HG03045 (cell line): ENCODE measurements at regions not wholly inside any gene's neighbourhood (a gene's known extent, or its start where the extent isn't known, plus 50 kb on each side); places are given as distances from the start of the nearest gene placed in this dataset.
"Not testable (repeated sequence)": the region's sequence is repeated elsewhere in the genome, so short reads cannot be mapped to it uniquely, and the experiment has no call there.

Experiments used
- ATAC-seq: cut with Tn5 transposase; IDR thresholded peaks from one replicate; pipeline ENCODE4 v1.9.1; 2021; ENCODE audit warnings: mild to moderate bottlenecking, moderate library complexity; ENCODE audit not compliant: unreplicated experiment

DNA sequence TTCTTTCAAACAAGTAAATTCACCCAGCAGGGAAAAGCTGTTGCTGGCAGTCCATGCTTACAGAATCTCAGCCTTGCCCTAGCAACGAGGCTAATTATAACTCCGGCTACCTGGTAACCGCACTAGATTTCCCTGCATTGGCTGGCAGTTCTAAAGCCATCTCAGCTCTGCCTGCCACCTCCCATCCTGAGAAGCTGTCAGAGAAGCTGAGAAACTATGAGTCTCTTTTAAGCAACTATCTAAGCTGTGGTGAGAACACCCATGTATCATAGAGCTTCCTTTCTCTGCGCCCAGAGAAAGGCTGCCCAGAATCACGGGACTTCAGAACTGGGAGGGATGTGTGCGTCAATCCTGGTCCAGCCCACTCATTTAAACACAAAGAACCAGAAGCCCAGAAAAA, 113.9 kb upstream of the NBPF26 start:
- not testable (repeated sequence) for ATAC-seq

DNA sequence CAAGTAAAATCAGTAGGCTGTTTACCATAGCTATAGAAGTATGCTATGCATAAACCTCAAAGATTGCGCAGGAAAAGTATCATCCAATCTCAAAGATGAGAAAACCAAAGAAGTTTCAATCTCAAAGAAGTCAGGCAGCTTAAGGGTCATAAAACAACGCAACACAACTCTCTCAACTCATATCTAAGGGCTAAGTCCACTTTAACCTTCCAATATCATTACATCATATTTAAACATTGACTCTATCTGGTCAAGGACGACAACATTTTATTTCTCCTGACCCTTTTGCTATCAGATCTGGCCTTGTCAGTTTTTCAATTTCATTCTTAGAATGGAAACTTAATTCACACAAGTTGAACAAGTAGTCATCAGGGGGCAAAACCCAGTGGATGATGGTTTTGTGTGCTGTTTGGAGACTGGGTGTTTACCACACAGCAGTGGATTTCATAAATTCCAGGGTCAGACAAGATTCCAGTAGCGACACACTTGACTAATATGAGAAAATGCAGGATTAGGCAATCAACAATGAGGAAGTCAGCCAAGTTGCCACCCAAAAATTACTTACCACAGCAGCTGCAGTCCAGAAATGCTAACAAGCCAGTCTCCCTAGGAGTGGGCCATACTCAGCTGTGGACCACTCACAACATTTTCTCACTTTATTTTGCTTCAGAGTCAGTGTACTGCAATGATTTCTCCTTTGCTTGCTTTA, 108.7 kb upstream of the NBPF26 start:
- not testable (repeated sequence) for ATAC-seq

DNA sequence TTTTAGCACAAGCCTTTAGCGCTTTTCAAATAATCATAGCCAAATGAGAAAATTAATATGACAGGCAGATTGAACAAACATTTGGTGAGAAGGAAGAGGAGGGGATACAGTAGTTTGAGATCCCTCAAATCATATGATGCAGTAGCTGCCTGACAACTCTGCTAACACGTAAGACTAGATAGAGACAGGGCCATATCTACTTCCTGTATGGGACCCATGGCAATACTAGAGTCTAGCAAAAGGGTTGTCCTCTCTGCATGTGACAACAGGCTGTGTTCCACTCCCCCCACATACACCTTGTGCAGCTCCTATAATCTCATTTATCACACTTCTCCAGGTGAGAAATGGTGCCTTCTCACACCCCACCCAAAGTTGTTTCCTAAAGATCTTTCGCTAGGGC, 106.3 kb upstream of the NBPF26 start:
- not testable (repeated sequence) for ATAC-seq

DNA sequence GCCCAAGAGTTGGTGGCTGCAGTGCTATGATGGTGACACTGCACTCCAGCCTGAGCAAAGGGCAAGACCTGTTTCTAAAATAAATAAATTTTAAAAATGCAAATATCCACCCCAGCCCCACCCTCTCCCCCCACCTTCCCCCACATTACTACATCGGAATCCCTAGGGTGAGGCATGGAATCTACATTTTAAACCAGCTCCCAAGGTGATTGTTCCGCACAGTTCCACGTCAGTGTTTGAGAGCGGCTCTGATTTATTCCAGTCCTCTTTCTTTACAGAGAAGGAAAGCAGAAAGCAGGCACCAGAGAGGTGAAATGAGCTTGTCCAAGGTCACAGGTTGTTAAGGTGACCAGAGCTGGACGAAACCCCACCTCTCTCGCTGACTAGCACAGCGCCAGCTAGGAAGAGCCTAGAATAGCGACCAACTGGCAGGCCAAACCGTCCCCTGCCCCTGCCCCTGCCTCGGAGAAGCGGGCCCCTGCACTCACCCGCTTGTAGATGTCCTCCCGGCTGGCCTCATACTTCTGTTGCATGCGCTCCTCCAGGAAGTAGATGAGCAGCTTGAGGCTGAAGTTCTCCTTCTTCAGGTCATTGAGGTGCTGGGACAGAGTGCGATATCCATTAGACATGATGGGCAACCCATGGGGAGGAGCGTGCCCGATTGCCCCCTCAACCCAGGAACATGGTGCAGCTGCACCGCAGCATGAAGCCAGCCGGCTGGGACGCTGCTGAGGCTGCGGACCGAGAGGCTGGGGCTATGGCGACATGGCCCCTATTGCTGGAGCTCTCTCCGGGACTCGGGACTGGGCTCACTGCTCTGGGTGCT, 103.7 kb upstream of the NBPF26 start:
- ATAC-seq: not testable (repeated sequence)

DNA sequence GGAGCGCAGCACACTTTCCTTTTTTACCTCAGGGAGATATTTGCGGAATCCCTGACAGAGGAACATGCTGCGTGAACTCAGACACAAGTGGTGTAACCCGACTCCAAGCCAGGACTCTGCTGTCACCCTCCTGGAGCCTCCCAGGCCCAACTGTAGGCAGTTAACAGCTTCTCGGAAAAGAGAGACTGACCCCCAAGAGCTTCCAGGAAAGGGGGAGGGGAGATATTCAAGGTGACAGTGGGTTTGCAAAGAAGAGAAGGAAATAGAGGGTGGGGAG, 103.1 kb upstream of the NBPF26 start:
- not testable (repeated sequence) for ATAC-seq

DNA sequence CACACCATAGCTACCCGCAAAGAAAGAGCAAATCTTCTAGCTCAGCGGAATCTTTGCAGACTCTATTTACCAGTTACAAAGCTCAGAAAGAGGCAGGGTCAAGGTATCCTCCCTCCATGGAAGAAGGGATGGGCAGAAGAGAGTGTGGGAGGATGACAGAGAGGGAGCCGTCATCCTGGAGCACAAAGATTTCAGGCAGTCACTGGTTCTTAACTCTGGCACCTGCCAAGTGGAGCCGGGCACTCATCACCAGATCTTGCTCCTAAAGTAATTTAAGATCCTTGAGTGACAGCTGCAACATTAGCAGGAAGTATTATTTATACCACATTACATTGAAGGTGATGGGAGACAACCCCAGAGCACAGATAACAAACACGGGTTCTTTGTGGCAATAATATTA, 102.5 kb upstream of the NBPF26 start:
- not testable (repeated sequence) for ATAC-seq

DNA sequence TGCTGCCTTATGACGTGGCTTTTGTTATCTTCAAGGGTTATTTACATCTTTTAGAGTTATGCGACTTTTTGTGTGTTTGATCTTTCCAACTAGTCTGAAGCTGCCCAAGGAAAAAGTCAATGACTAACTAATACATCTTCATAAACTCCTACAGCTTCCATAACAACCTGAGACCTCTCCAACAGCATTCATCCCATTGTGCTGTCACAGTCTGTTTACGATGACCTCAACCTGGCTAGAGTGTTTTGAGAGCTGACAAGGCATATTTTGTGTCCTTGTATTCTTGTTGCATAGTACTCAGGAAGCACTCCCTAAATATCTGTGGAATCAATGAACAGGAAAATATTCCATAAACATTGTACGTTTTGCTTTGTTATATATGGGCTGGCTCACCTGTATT, 100.2 kb upstream of the NBPF26 start:
- ATAC-seq: not testable (repeated sequence)

DNA sequence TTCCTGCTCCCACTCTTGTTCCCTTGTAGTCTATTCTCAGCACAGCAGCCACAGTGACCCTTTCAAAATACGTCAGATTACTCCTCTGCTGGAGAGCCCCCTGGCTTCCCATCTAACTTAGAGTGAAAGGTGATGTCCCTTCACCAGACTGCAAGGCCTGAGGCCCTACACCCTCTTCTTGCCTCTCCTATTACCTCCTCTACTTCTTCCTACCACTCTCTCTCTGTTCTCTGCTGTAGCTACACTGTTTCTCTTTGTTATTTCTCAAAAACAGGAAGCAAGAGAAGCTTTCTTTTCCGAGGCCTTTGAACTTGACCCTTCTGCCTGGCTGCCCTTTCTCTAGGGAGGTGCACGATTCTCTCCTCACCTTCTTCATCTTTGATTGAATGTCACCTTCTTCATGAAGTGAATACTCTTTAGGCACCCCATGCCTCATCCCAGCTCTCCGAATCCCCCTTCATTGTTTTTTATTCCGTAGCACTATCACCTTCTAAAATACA, 99.1 kb upstream of the NBPF26 start:
- not testable (repeated sequence) for ATAC-seq

DNA sequence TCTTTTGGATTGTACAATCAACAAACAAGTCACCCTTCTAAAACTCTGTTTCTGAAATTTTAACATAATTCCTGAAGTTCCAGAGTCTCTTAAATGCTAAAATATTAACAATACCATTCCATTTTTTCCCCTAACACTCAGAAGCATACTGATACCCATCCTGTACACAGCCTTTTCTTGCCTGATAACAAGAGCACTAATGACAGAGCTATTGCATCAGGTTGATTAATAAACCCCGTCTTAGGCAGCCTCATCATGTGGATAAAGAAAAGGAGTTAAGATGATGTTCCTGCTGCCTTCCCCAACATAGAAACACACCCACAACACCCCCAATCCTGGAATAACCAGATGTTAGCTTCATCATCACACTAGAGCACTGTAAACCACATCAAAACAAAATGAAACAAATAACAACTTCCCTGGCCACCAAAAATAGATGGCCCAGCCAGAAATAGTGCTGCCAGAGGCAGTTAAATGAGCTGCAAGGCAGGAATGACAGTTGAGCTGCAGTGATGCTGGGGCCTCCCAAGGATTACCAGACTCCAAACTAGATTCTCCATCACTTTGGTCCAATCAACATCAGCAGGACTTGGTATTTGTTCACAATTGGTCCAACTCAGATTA, 93.8 kb upstream of the NBPF26 start:
- not testable (repeated sequence) for ATAC-seq

DNA sequence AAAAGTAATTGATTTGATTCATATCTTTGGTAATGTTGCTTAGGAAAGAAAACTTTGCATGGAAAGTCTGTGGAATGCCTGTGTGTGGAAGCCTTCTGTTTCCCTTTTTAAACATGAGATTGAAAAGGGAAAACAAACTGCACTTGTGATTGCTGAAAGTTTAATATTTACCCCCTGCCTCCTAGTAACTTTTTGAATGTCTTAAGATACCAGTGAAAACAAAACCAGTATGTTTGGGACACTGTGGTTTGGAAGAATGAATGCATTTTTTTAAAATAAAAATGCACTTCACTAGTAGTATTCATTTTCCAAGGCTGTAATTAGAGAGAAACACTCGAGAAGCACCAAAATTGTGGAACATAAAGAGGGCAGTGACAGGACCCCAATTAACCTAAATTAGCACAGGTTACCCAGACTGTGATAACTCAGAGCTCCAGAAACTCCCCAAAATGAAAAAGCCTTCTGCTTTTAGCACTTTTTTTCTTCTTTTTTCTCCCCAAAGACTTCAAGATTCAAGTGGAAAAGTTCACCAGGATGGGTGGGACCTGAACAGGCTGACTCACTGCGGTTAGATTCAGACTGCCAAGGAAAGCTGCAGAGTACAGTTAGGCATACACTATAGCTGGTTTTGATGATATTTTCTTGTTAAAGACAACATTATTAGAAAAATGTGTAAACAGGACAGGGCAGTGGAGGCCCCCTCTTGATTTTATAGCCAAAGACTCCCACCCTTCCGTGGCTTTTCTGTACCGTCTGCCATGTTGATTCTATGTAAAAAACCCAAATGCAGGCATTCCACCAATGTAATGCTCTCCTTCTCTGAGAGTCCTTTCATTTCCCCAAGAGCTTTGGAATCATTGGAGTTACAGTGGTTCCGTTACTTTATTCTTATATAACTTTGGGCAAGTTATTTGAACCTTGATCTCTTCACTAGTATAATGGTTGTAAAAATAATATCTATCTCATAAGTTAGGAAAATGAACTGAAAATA, 88.6 kb upstream of the NBPF26 start:
- not testable (repeated sequence) for ATAC-seq

DNA sequence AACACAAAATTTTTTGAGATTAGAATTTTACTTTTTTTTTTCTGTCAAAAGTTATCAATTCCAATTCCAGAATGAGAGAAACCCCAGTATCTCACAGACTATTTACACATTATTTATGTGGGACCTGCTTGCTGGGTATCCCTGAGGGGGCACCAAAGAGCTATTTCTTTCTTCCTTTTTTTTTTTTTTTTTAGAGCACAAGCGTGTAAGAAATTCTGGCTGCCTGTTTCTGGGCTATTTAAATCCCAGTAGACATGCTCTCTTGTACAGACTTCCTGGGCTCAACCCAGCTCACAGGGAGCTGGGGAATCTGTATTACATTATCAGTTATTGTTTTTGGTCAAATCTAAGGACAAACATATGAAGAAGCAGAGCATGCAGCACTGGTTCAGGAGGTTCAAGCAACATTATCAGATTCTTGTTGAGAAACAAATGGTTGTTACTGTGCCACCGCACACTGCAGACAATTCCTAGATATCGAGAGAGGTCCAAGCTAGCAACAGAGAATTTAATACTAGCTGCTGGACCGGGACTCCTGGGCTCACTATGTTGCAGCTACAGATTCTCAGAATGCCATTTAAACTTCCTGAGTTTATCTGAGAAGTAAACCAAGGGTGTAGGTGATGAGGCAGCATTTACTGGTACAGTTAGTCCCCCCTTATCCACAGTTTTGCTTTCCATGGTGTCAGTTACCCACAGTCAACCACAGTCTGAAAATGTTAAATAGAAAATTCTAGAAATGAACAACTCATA, 83.3 kb upstream of the NBPF26 start:
- not testable (repeated sequence) for ATAC-seq

DNA sequence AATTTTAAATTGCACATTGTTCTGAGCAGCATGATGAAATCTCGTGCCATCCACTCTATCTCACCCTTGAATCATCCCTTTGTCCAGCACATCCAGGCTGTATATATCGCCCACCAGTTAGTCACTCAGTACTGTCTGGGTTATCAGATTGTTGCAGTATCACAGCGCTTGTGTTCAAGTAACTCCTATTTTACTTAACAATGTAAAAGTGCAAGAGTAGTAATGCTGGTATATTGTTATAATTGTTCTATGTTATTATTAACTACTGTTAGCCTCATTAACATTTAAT, 82.8 kb upstream of the NBPF26 start:
- not testable (repeated sequence) for ATAC-seq

DNA sequence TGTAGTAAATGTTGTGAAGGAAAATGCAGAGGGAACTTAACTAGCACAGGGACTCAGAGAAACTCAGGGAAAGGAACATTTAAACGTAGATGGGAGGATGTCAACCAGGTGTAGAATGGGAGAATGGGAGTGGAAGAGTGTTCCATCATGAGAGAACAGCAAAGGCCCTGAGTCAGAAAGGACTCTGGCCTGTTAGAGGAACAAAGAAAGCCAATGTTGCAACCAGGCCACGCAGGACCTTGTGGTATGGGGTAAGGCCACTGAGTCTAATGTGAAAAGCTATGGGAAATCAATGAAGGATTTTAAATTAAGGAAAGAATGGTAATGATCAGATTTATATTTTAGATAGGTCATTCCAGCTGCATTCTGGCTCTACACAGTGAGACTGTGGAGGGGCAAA, 76.6 kb upstream of the NBPF26 start:
- not testable (repeated sequence) for ATAC-seq

DNA sequence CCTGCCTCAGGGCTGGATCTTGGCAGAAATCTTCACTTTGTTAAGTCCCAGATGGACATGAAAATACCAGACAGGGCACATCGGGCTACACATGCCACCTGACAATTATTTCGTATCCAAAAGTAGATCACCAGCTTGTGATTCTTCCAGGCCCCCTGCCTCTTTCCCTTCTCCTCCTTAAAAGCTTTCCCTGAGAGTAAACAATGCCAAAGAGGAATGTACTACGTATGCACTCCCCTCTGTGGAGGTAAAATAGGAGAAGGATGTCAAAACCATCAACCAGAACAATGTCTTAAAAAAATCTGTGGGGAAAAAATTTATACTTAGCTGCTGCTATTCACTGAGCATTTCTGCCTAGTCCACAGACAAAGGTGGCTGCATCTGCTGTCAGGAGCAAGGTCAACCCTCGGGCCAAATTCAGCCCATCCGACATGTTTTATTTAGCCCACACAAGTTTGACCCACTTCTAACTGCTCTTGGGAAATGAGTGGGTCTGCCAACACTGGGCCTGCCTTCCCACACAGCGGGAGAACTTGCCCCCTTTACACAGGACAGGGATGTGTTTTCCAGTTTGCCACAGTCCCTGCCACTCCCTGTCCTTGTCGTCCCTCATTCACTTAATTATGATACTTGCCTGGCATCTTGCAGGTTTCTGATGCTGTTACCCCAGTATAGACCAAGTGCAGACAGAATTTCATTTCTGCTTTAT, 74.7 kb upstream of the NBPF26 start:
- not testable (repeated sequence) for ATAC-seq

DNA sequence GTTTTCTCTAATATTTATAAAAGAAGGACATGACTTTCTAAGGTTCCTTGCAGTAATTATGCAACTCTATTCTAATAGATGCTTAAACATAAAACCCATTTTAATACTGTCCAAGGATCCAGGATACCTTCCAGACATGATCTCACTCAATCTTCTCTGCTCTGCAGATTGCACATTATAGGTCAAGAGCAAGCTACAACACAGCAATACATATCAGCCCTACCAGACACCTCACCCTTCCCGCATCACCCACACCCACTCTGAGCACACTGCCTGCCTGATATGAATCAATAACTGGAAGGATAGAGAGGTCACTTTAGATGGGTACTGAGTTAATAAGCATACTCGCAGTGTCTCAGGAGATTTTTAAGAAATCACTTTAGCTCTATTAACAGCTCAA, 74.0 kb upstream of the NBPF26 start:
- ATAC-seq: not testable (repeated sequence)

DNA sequence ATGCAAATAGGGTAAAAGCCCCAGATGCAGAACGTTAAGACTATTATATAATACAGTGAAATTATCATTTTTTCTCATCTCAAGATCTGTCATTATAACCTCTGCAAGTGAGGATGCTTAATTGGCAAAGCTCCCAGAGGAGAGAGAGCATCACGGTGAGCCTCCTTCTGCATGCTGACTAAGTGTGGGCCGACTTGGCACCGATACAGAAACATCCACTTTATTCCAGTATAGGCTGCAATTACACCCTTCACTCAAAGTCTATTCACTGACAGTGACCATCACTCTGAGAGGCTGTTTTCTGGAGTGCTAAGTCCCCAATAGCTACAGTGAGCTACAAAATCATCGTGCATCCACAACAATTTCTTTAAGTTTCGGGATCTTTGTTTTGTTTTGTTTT, 69.6 kb upstream of the NBPF26 start:
- not testable (repeated sequence) for ATAC-seq

DNA sequence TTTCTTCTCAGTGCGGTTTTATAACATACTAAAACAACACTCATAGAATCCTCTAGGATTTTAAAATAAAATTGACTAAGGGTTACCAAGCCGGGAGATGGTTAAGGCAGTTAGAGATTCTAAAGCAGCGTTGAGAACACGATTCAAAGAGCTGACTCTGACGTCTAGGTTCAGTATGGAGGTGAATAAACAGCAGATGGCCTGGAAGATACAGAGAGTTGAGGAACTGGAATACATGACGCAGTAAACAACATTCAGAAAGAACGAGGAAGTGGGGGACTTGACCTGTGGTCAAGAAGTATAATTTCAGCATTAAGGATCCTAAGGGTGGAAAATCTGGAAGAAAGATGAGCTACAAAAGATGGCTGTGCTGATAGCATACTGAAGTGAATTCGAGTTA, 68.4 kb upstream of the NBPF26 start:
- not testable (repeated sequence) for ATAC-seq

DNA sequence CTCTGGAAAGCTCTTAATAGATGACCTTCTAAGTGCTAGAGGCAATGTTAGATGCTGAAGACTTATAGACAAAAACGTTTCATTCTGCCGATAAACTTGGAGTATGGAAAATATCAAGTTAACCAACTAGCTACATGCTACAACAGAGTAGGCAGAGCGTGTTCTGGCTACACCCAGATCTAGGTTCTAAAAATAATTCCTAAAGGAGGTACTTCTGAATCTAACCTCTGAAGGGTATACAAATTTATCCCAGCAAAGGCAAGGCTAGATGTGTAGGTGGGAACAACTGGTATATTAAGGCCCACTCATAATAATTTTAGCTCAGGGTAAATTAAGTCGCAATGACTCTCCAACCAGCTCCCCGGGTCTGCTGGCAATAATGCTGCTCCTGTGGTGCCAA, 67.6 kb upstream of the NBPF26 start:
- not testable (repeated sequence) for ATAC-seq

DNA sequence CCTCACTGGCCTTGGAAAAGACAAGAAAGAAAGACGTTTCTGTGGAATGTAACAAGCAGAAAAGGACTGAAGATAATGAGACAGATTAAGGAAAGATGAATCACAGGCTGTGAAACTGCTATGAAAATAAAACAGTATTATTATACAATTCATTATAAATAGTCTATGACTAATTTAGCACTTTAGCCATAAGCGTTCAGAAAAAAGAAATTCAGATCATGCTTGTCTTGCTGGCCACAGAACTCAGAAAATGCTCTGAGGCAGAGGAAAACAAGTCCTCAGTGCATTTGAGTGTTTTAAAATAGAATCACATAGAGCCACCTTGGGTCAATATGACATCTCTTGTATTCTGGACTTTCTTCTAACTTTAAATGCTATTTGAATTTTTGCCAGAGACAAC, 65.9 kb upstream of the NBPF26 start:
- ATAC-seq: not testable (repeated sequence)
